ENCODE measurements at regions not wholly inside any gene's neighbourhood (a gene's known extent, or its start where the extent isn't known, plus 50 kb on each side); places are given as distances from the start of the nearest gene placed in this dataset.

- H3K27ac ChIP-seq (ENCODE audit: low read depth in 1 of 2, low read length in 2 of 2): no peak overlapping the region
- H3K4me3 ChIP-seq (ENCODE audit: low read length): no peak overlapping the region
- no peaks in the 10 kb centered on the region for H3K36me3 ChIP-seq (ENCODE audit: insufficient read depth, low read length)
- POLR2A ChIA-PET: no interaction called here
- H3K4me1 ChIP-seq (ENCODE audit: insufficient read depth, low read length): no peaks in the 10 kb centered on the region
- Mint-ChIP-seq H3K27me3 (no peaks in the 10 kb centered on the region), H3K4me1 (ENCODE audit: low read depth) (no peaks in the 10 kb centered on the region), H3K9me3 (no peaks in the 10 kb centered on the region), H3K4me3 (no peak overlapping the region), H3K27ac (no peak overlapping the region), H3K36me3 (ENCODE audit: low read depth) (no peaks in the 10 kb centered on the region)
- peaks cover 0 to 8% of the 10 kb centered on the region in 2 experiments for H3K9me3 ChIP-seq (ENCODE audit: control insufficient read depth in 1 of 2, insufficient read depth in 1 of 2, low read length in 2 of 2)
- CTCF ChIA-PET: interaction anchor here (0.9 kb wide), 1 partner anchor 12 kb away, joined by 3 read pairs; no protein-coding TSS in a partner anchor
- TF ChIP-seq CTCF (IDR thresholded peaks at IDR 0.05): no peak
- intact Hi-C loops (cut with DNase I, micrococcal nuclease): no loop called here
- no peak for DNase-seq
- no peaks in the 10 kb centered on the region for H3K27me3 ChIP-seq (ENCODE audit: control insufficient read depth in 1 of 2, insufficient read depth in 2 of 2, low read length in 2 of 2)
- no peak for ATAC-seq (ENCODE audit: poor library complexity)
These were observed 234.9 kb upstream of the MBL2 start for GRCh38 chr10:53007527-53007842.

- ChIA-PET CTCF (interaction anchor here (0.9 kb wide), 1 partner anchor 12 kb away, joined by 3 read pairs; no protein-coding TSS in a partner anchor), POLR2A (no interaction called here)
- H3K4me1 Mint-ChIP-seq (ENCODE audit: low read depth): no peaks in the 10 kb centered on the region
- TF ChIP-seq CTCF (IDR thresholded peaks at IDR 0.05): no peak
- no peak for DNase-seq
- Histone ChIP-seq H3K27me3 (ENCODE audit: control insufficient read depth in 1 of 2, insufficient read depth in 2 of 2, low read length in 2 of 2) (no peaks in the 10 kb centered on the region), H3K9me3 (ENCODE audit: control insufficient read depth in 1 of 2, insufficient read depth in 1 of 2, low read length in 2 of 2) (peaks cover 0 to 5% of the 10 kb centered on the region in 2 experiments), H3K27ac (ENCODE audit: low read depth in 1 of 2, low read length in 2 of 2) (no peak overlapping the region), H3K4me1 (ENCODE audit: insufficient read depth, low read length) (no peaks in the 10 kb centered on the region), H3K36me3 (ENCODE audit: insufficient read depth, low read length) (no peaks in the 10 kb centered on the region), H3K4me3 (ENCODE audit: low read length) (no peak overlapping the region)
- H3K9me3 Mint-ChIP-seq: no peaks in the 10 kb centered on the region
- H3K27ac Mint-ChIP-seq: no peak overlapping the region
- intact Hi-C loops (cut with DNase I, micrococcal nuclease): no loop called here
- no peaks in the 10 kb centered on the region for H3K36me3 Mint-ChIP-seq (ENCODE audit: low read depth)
- ATAC-seq (ENCODE audit: poor library complexity): no peak
- no peaks in the 10 kb centered on the region for H3K27me3 Mint-ChIP-seq
- H3K4me3 Mint-ChIP-seq: no peak overlapping the region
These were observed 234.3 kb upstream of the MBL2 start for GRCh38 chr10:53006663-53007526.

GRCh38 chr10:53005612-53006345 lies 233.2 kb upstream of the MBL2 start:
- Mint-ChIP-seq H3K36me3 (ENCODE audit: low read depth) (no peaks in the 10 kb centered on the region), H3K4me3 (no peak overlapping the region), H3K9me3 (no peaks in the 10 kb centered on the region), H3K27me3 (no peaks in the 10 kb centered on the region), H3K27ac (no peak overlapping the region), H3K4me1 (ENCODE audit: low read depth) (no peaks in the 10 kb centered on the region)
- ChIA-PET CTCF (no interaction called here), POLR2A (no interaction called here)
- Histone ChIP-seq H3K27ac (ENCODE audit: low read depth in 1 of 2, low read length in 2 of 2) (no peak overlapping the region), H3K27me3 (ENCODE audit: control insufficient read depth in 1 of 2, insufficient read depth in 2 of 2, low read length in 2 of 2) (no peaks in the 10 kb centered on the region), H3K4me3 (ENCODE audit: low read length) (no peak overlapping the region), H3K36me3 (ENCODE audit: insufficient read depth, low read length) (no peaks in the 10 kb centered on the region), H3K9me3 (ENCODE audit: control insufficient read depth in 1 of 2, insufficient read depth in 1 of 2, low read length in 2 of 2) (peaks cover 0 to 4% of the 10 kb centered on the region in 2 experiments), H3K4me1 (ENCODE audit: insufficient read depth, low read length) (no peaks in the 10 kb centered on the region)
- no peak for ATAC-seq (ENCODE audit: poor library complexity)
- intact Hi-C loops (cut with DNase I, micrococcal nuclease): no loop called here
- DNase-seq: no peak
- no peak for TF ChIP-seq CTCF (IDR thresholded peaks at IDR 0.05)
